Neural progenitor cell (in vitro differentiated cells): ENCODE measurements at regions not wholly inside any gene's neighbourhood (a gene's known extent, or its start where the extent isn't known, plus 50 kb on each side); places are given as distances from the start of the nearest gene placed in this dataset.

ENCODE experiments used
- DNase-seq: peaks from one replicate; pipeline ENCODE4 v3.0.0-alpha.2; 2016; ENCODE audit warnings: low spot score
- H2AFZ ChIP-seq: fragments of 200-600 bp; sonication (generic); replicated peaks from 2 replicates; pipeline ENCODE4 v1.6.1; 2016; ENCODE audit warnings: antibody characterized with exemption
- H3F3A ChIP-seq: fragments of 200-600 bp; sonication (generic); 2 replicates; pipeline ENCODE4 v1.6.1; 2016; ENCODE audit warnings: antibody characterized with exemption, low read depth
- H3K27ac ChIP-seq: fragments of 200-600 bp; sonication (generic); 2 replicates; pipeline ENCODE4 v1.5.1; 2016; ENCODE audit warnings: mild to moderate bottlenecking
- H3K27me3 ChIP-seq: fragments of 200-600 bp; sonication (generic); 2 replicates; pipeline ENCODE4 v1.6.1; 2016; ENCODE audit warnings: mild to moderate bottlenecking, moderate library complexity
- H3K36me3 ChIP-seq: fragments of 200-600 bp; sonication (generic); 2 replicates; pipeline ENCODE4 v1.5.1; 2016
- H3K4me1 ChIP-seq: fragments of 200-600 bp; sonication (generic); 2 replicates; pipeline ENCODE4 v1.6.1; 2016; ENCODE audit warnings: mixed run types
- H3K4me2 ChIP-seq: fragments of 200-600 bp; sonication (generic); 2 replicates; pipeline ENCODE4 v1.6.1; 2016
- H3K4me3 ChIP-seq: fragments of 200-600 bp; sonication (generic); 2 replicates; pipeline ENCODE4 v1.5.1; 2016
- H3K79me2 ChIP-seq: fragments of 200-600 bp; sonication (generic); 2 replicates; pipeline ENCODE4 v1.6.1; 2016; ENCODE audit warnings: low read depth
- H3K9ac ChIP-seq: fragments of 200-600 bp; sonication (generic); 2 replicates; pipeline ENCODE4 v1.6.1; 2016
- H3K9me3 ChIP-seq: fragments of 200-600 bp; sonication (generic); 2 replicates; pipeline ENCODE4 v1.5.1; 2016; ENCODE audit warnings: low read depth
- H4K20me1 ChIP-seq: fragments of 200-600 bp; sonication (generic); 2 replicates; pipeline ENCODE4 v1.6.1; 2016; ENCODE audit warnings: low read depth
- H3K27ac Mint-ChIP-seq: 3 replicates; pipeline ENCODE4 v1.8.0; 2021; ENCODE audit warnings: mixed read lengths
- H3K27me3 Mint-ChIP-seq: 2 replicates; pipeline ENCODE4 v1.8.0; 2022; ENCODE audit warnings: low read depth, mild to moderate bottlenecking, inconsistent platforms, moderate library complexity, mixed read lengths; ENCODE audit not compliant: insufficient read depth
- H3K36me3 Mint-ChIP-seq: 3 replicates; pipeline ENCODE4 v1.8.0; 2021; ENCODE audit warnings: mixed read lengths
- H3K4me1 Mint-ChIP-seq: 3 replicates; pipeline ENCODE4 v1.8.0; 2021; ENCODE audit warnings: mixed read lengths
- H3K4me3 Mint-ChIP-seq: 3 replicates; pipeline ENCODE4 v1.8.0; 2021; ENCODE audit warnings: mild to moderate bottlenecking, moderate library complexity, mixed read lengths
- H3K9me3 Mint-ChIP-seq: 3 replicates; pipeline ENCODE4 v1.8.0; 2020; ENCODE audit warnings: mixed read lengths
- EZH2 ChIP-seq: fragments of 200-600 bp; sonication (generic); IDR thresholded peaks from 2 replicates; pipeline ENCODE4 v1.6.1; 2017; ENCODE audit warnings: antibody characterized with exemption, mild to moderate bottlenecking, moderate library complexity
- EZH2phosphoT487 ChIP-seq: fragments of 200-600 bp; sonication (generic); IDR thresholded peaks from 2 replicates; pipeline ENCODE4 v1.6.1; 2017; ENCODE audit warnings: antibody characterized with exemption
- TF ChIP-seq, protein P1 (sequence below): fragments of 200-600 bp; sonication (generic); IDR thresholded peaks from 2 replicates; pipeline ENCODE4 v1.5.1; 2017; ENCODE audit warnings: antibody characterized with exemption, mild to moderate bottlenecking

DNA sequence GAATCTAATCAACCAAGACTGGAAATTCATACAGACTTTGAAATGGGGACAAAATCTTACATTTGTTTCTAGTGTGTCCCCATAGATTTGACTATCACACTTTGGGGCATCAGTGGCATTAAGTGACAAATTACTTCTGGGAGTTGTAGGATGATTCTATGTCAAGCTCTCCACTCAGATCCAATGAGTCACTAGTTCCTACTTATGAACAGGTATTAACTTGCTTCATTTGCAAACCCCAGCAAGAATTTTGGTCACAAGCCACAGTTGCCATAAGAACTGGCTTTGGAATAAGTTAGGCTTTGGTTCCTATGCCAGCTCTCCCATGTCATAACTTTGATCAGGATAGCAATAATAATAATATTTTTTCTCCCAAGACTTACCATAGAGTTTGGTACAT is 77.6 kb upstream of the PTPRK start:
- H3K4me2 ChIP-seq, result no peak overlapping the region
- H4K20me1 ChIP-seq, result no peaks in the 10 kb centered on the region

DNA sequence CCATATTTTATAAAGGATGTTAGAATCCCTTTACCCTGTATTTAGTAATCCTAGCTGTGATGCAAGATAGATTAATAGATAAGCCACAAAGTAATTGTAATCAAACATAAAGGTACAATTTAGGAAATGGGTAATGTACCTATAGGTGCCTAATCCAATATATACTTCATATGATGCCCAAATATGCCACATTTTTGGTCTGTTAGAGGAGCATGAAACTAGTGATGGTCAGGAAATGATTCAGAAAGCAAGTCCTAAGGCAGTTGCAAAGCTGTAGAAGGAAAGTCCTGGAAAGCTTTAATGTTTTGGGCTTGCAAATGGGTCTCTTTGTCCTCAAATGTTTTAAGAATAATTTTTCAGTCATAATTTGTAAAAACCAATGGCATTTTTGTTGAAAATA is 76.6 kb upstream of the PTPRK start:
- peaks cover 2% of the 10 kb centered on the region for H3K9me3 Mint-ChIP-seq
- H3K4me3 Mint-ChIP-seq, result no peak overlapping the region
- no peak overlapping the region for H2AFZ ChIP-seq
- H3K9ac ChIP-seq, result no peak overlapping the region
- no peaks in the 10 kb centered on the region for H3K36me3 ChIP-seq
- H3K36me3 Mint-ChIP-seq, result no peaks in the 10 kb centered on the region
- no peaks in the 10 kb centered on the region for H3K79me2 ChIP-seq
- no peaks in the 10 kb centered on the region for H3F3A ChIP-seq
- peaks cover 18% of the 10 kb centered on the region for H3K4me1 Mint-ChIP-seq
- TF ChIP-seq, protein P1, sequence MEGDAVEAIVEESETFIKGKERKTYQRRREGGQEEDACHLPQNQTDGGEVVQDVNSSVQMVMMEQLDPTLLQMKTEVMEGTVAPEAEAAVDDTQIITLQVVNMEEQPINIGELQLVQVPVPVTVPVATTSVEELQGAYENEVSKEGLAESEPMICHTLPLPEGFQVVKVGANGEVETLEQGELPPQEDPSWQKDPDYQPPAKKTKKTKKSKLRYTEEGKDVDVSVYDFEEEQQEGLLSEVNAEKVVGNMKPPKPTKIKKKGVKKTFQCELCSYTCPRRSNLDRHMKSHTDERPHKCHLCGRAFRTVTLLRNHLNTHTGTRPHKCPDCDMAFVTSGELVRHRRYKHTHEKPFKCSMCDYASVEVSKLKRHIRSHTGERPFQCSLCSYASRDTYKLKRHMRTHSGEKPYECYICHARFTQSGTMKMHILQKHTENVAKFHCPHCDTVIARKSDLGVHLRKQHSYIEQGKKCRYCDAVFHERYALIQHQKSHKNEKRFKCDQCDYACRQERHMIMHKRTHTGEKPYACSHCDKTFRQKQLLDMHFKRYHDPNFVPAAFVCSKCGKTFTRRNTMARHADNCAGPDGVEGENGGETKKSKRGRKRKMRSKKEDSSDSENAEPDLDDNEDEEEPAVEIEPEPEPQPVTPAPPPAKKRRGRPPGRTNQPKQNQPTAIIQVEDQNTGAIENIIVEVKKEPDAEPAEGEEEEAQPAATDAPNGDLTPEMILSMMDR, result no peak
- TF ChIP-seq EZH2phosphoT487 (no peak), EZH2 (no peak)
- H3K4me1 ChIP-seq, result no peaks in the 10 kb centered on the region
- H3K4me2 ChIP-seq, result no peak overlapping the region
- no peak for DNase-seq
- no peak overlapping the region for H3K27ac ChIP-seq
- no peak overlapping the region for H3K4me3 ChIP-seq
- H3K27me3 Mint-ChIP-seq, result peaks cover 3% of the 10 kb centered on the region
- H3K27me3 ChIP-seq, result no peaks in the 10 kb centered on the region
- H3K27ac Mint-ChIP-seq, result no peak overlapping the region
- no peaks in the 10 kb centered on the region for H4K20me1 ChIP-seq
- H3K9me3 ChIP-seq, result no peaks in the 10 kb centered on the region

More for the DNA sequence above, 77.6 kb upstream of the PTPRK start:
- no peak overlapping the region for H3K9ac ChIP-seq
- Mint-ChIP-seq H3K27me3 (peaks cover 3% of the 10 kb centered on the region), H3K36me3 (no peaks in the 10 kb centered on the region), H3K4me3 (no peak overlapping the region), H3K9me3 (no peaks in the 10 kb centered on the region), H3K27ac (no peak overlapping the region), H3K4me1 (peaks cover 18% of the 10 kb centered on the region)
- H3K27ac ChIP-seq, result no peak overlapping the region
- H3K4me3 ChIP-seq, result no peak overlapping the region
- no peaks in the 10 kb centered on the region for H3K27me3 ChIP-seq
- no peak for DNase-seq
- no peak for TF ChIP-seq EZH2
- TF ChIP-seq, protein P1, result no peak
- TF ChIP-seq EZH2phosphoT487, result no peak
- no peak overlapping the region for H2AFZ ChIP-seq
- H3F3A ChIP-seq, result no peaks in the 10 kb centered on the region
- H3K9me3 ChIP-seq, result no peaks in the 10 kb centered on the region
- no peaks in the 10 kb centered on the region for H3K79me2 ChIP-seq
- H3K4me1 ChIP-seq, result no peaks in the 10 kb centered on the region
- no peaks in the 10 kb centered on the region for H3K36me3 ChIP-seq

DNA sequence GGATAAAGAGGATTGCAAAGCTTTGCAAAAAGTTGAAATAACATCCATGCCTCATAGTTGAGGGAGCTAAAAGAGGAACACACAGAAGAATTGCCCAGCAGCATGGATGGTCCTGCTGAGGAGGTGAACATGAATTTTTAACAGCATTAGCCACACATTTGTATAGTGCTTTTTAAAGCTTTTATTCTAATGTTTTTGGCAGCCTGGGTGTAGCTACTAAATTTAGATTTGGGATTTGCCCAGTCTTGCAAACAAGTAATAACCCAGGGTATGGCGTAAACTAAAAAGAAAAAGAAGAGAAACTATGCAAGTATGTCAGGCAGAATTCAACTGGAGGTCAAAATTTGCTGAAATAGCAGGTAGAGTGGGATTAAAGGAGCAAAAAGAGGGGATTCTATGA is 75.1 kb upstream of the PTPRK start:
- Mint-ChIP-seq H3K9me3 (peaks cover 8% of the 10 kb centered on the region), H3K4me1 (peaks cover 13% of the 10 kb centered on the region), H3K27me3 (peaks cover 3% of the 10 kb centered on the region), H3K4me3 (no peak overlapping the region), H3K36me3 (no peaks in the 10 kb centered on the region), H3K27ac (no peak overlapping the region)
- TF ChIP-seq, protein P1, result no peak
- TF ChIP-seq EZH2 (no peak), EZH2phosphoT487 (no peak)
- H3K4me2 ChIP-seq, result no peak overlapping the region
- no peak overlapping the region for H3K4me3 ChIP-seq
- no peaks in the 10 kb centered on the region for H3K27me3 ChIP-seq
- H3K36me3 ChIP-seq, result no peaks in the 10 kb centered on the region
- no peak for DNase-seq
- H3K9ac ChIP-seq, result no peak overlapping the region
- no peaks in the 10 kb centered on the region for H3K4me1 ChIP-seq
- H3K27ac ChIP-seq, result no peak overlapping the region
- peak overlapping the region; percentile 52 for H2AFZ ChIP-seq
- H3F3A ChIP-seq, result no peaks in the 10 kb centered on the region
- H4K20me1 ChIP-seq, result no peaks in the 10 kb centered on the region
- no peaks in the 10 kb centered on the region for H3K9me3 ChIP-seq
- H3K79me2 ChIP-seq, result no peaks in the 10 kb centered on the region

DNA sequence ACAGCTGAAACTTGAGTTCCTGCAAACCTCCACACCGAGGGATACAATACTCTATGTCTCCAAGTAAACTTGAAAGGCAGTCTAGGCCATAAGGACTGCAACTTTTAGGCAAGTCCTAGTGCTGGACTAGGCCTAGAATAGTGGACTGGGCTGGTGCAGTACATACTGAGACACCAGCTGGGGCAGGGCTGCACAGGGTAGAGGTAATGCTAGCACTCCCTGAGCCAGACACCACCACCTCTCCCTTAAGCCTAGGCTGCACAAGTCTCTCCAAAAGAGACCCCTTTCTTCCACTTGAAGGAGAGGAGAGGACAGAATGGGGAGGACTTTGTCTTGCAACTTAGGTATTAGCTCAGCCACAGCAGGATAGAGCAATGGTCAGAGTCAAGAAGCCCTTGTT is 65.7 kb upstream of the PTPRK start:
- no peak overlapping the region for H3K4me3 ChIP-seq
- TF ChIP-seq, protein P1, result no peak
- TF ChIP-seq EZH2phosphoT487 (no peak), EZH2 (no peak)

More for the DNA sequence above, 65.7 kb upstream of the PTPRK start:
- Histone ChIP-seq H3K9me3 (no peaks in the 10 kb centered on the region), H3K27me3 (no peaks in the 10 kb centered on the region), H2AFZ (no peak overlapping the region), H3K4me2 (no peak overlapping the region), H3F3A (no peaks in the 10 kb centered on the region), H3K4me1 (no peaks in the 10 kb centered on the region), H3K36me3 (no peaks in the 10 kb centered on the region), H4K20me1 (no peaks in the 10 kb centered on the region), H3K27ac (no peak overlapping the region), H3K9ac (no peak overlapping the region), H3K79me2 (no peaks in the 10 kb centered on the region)
- Mint-ChIP-seq H3K4me3 (no peak overlapping the region), H3K27ac (no peak overlapping the region), H3K36me3 (no peaks in the 10 kb centered on the region), H3K4me1 (no peaks in the 10 kb centered on the region), H3K27me3 (no peaks in the 10 kb centered on the region), H3K9me3 (peaks cover 14% of the 10 kb centered on the region)
- DNase-seq, result no peak
